ENCODE measurements at regions not wholly inside any gene's neighbourhood (a gene's known extent, or its start where the extent isn't known, plus 50 kb on each side); places are given as distances from the start of the nearest gene placed in this dataset.

- no peak overlapping the region for H3K27ac ChIP-seq (ENCODE audit: low read depth, low read length)
- no peaks in the 10 kb centered on the region for H3K36me3 ChIP-seq (ENCODE audit: control insufficient read depth in 5 of 5, insufficient read depth in 5 of 5, low read length in 5 of 5)
- no peak overlapping the region for H3K9ac ChIP-seq (ENCODE audit: low read length in 5 of 5)
- no peaks in the 10 kb centered on the region for H3K9me3 ChIP-seq (ENCODE audit: control insufficient read depth in 5 of 5, low read length in 5 of 5)
- no peak overlapping the region for H3K4me3 ChIP-seq (ENCODE audit: low read depth in 1 of 5, low read length in 5 of 5)
- H3K4me1 ChIP-seq (ENCODE audit: control insufficient read depth in 5 of 5, insufficient read depth in 5 of 5, low read length in 5 of 5): peaks cover 0 to 17% (median 13%) of the 10 kb centered on the region in 5 donors
- H3K27me3 ChIP-seq (ENCODE audit: control insufficient read depth in 5 of 5, insufficient read depth in 4 of 5, low read length in 5 of 5): peaks cover 4 to 33% (median 30%) of the 10 kb centered on the region in 5 donors
These were observed 184.5 kb upstream of the PDE10A start for GRCh38 chr6:165847407-165848085.

- Histone ChIP-seq H3K27me3 (ENCODE audit: control insufficient read depth in 5 of 5, insufficient read depth in 4 of 5, low read length in 5 of 5) (peaks cover 3 to 34% (median 29%) of the 10 kb centered on the region in 5 donors), H3K36me3 (ENCODE audit: control insufficient read depth in 5 of 5, insufficient read depth in 5 of 5, low read length in 5 of 5) (no peaks in the 10 kb centered on the region), H3K9me3 (ENCODE audit: control insufficient read depth in 5 of 5, low read length in 5 of 5) (no peaks in the 10 kb centered on the region), H3K4me1 (ENCODE audit: control insufficient read depth in 5 of 5, insufficient read depth in 5 of 5, low read length in 5 of 5) (peaks cover 0 to 17% (median 13%) of the 10 kb centered on the region in 5 donors), H3K9ac (ENCODE audit: low read length in 5 of 5) (peak overlapping the region in 3 of 5 donors; percentile 41 to 62 (median 57)), H3K27ac (ENCODE audit: low read depth, low read length) (no peak overlapping the region), H3K4me3 (ENCODE audit: low read depth in 1 of 5, low read length in 5 of 5) (peak overlapping the region; percentile 52 to 63 (median 55))
These were observed 183.3 kb upstream of the PDE10A start for GRCh38 chr6:165846123-165846966.

- H3K27ac ChIP-seq (ENCODE audit: low read depth, low read length): no peak overlapping the region
- no peak overlapping the region for H3K4me3 ChIP-seq (ENCODE audit: low read depth in 1 of 5, low read length in 5 of 5)
- H3K9ac ChIP-seq (ENCODE audit: low read length in 5 of 5): no peak overlapping the region
- H3K27me3 ChIP-seq (ENCODE audit: control insufficient read depth in 5 of 5, insufficient read depth in 4 of 5, low read length in 5 of 5): peaks cover 3 to 34% (median 29%) of the 10 kb centered on the region in 5 donors
- no peaks in the 10 kb centered on the region for H3K9me3 ChIP-seq (ENCODE audit: control insufficient read depth in 5 of 5, low read length in 5 of 5)
- H3K4me1 ChIP-seq (ENCODE audit: control insufficient read depth in 5 of 5, insufficient read depth in 5 of 5, low read length in 5 of 5): peaks cover 0 to 17% (median 13%) of the 10 kb centered on the region in 5 donors
- no peaks in the 10 kb centered on the region for H3K36me3 ChIP-seq (ENCODE audit: control insufficient read depth in 5 of 5, insufficient read depth in 5 of 5, low read length in 5 of 5)
These were observed 182.5 kb upstream of the PDE10A start for GRCh38 chr6:165845493-165845892.

GRCh38 chr6:165844801-165845364 lies 181.8 kb upstream of the PDE10A start:
- Histone ChIP-seq H3K27ac (ENCODE audit: low read depth, low read length) (no peak overlapping the region), H3K36me3 (ENCODE audit: control insufficient read depth in 5 of 5, insufficient read depth in 5 of 5, low read length in 5 of 5) (no peaks in the 10 kb centered on the region), H3K27me3 (ENCODE audit: control insufficient read depth in 5 of 5, insufficient read depth in 4 of 5, low read length in 5 of 5) (peaks cover 3 to 34% (median 26%) of the 10 kb centered on the region in 5 donors), H3K4me1 (ENCODE audit: control insufficient read depth in 5 of 5, insufficient read depth in 5 of 5, low read length in 5 of 5) (peaks cover 0 to 13% (median 11%) of the 10 kb centered on the region in 5 donors), H3K9ac (ENCODE audit: low read length in 5 of 5) (no peak overlapping the region), H3K9me3 (ENCODE audit: control insufficient read depth in 5 of 5, low read length in 5 of 5) (no peaks in the 10 kb centered on the region), H3K4me3 (ENCODE audit: low read depth in 1 of 5, low read length in 5 of 5) (no peak overlapping the region)

- Histone ChIP-seq H3K27me3 (ENCODE audit: control insufficient read depth in 5 of 5, insufficient read depth in 4 of 5, low read length in 5 of 5) (peaks cover 3 to 34% (median 25%) of the 10 kb centered on the region in 5 donors), H3K4me1 (ENCODE audit: control insufficient read depth in 5 of 5, insufficient read depth in 5 of 5, low read length in 5 of 5) (peaks cover 0 to 13% (median 11%) of the 10 kb centered on the region in 5 donors), H3K9ac (ENCODE audit: low read length in 5 of 5) (no peak overlapping the region), H3K9me3 (ENCODE audit: control insufficient read depth in 5 of 5, low read length in 5 of 5) (no peaks in the 10 kb centered on the region), H3K36me3 (ENCODE audit: control insufficient read depth in 5 of 5, insufficient read depth in 5 of 5, low read length in 5 of 5) (no peaks in the 10 kb centered on the region), H3K27ac (ENCODE audit: low read depth, low read length) (no peak overlapping the region), H3K4me3 (ENCODE audit: low read depth in 1 of 5, low read length in 5 of 5) (no peak overlapping the region)
These were observed 181.2 kb upstream of the PDE10A start for GRCh38 chr6:165844232-165844631.

GRCh38 chr6:165843568-165844113 lies 180.6 kb upstream of the PDE10A start:
- Histone ChIP-seq H3K9me3 (ENCODE audit: control insufficient read depth in 5 of 5, low read length in 5 of 5) (no peaks in the 10 kb centered on the region), H3K36me3 (ENCODE audit: control insufficient read depth in 5 of 5, insufficient read depth in 5 of 5, low read length in 5 of 5) (no peaks in the 10 kb centered on the region), H3K4me1 (ENCODE audit: control insufficient read depth in 5 of 5, insufficient read depth in 5 of 5, low read length in 5 of 5) (peaks cover 0 to 13% (median 11%) of the 10 kb centered on the region in 5 donors), H3K27ac (ENCODE audit: low read depth, low read length) (no peak overlapping the region), H3K4me3 (ENCODE audit: low read depth in 1 of 5, low read length in 5 of 5) (no peak overlapping the region), H3K27me3 (ENCODE audit: control insufficient read depth in 5 of 5, insufficient read depth in 4 of 5, low read length in 5 of 5) (peaks cover 3 to 34% (median 24%) of the 10 kb centered on the region in 5 donors), H3K9ac (ENCODE audit: low read length in 5 of 5) (no peak overlapping the region)

GRCh38 chr6:165843121-165843520 lies 180.1 kb upstream of the PDE10A start:
- no peaks in the 10 kb centered on the region for H3K36me3 ChIP-seq (ENCODE audit: control insufficient read depth in 5 of 5, insufficient read depth in 5 of 5, low read length in 5 of 5)
- peaks cover 0 to 13% (median 11%) of the 10 kb centered on the region in 5 donors for H3K4me1 ChIP-seq (ENCODE audit: control insufficient read depth in 5 of 5, insufficient read depth in 5 of 5, low read length in 5 of 5)
- H3K4me3 ChIP-seq (ENCODE audit: low read depth in 1 of 5, low read length in 5 of 5): no peak overlapping the region
- H3K9me3 ChIP-seq (ENCODE audit: control insufficient read depth in 5 of 5, low read length in 5 of 5): no peaks in the 10 kb centered on the region
- H3K27ac ChIP-seq (ENCODE audit: low read depth, low read length): no peak overlapping the region
- H3K27me3 ChIP-seq (ENCODE audit: control insufficient read depth in 5 of 5, insufficient read depth in 4 of 5, low read length in 5 of 5): peaks cover 3 to 31% (median 24%) of the 10 kb centered on the region in 5 donors
- no peak overlapping the region for H3K9ac ChIP-seq (ENCODE audit: low read length in 5 of 5)

GRCh38 chr6:165842281-165842936 lies 179.4 kb upstream of the PDE10A start:
- Histone ChIP-seq H3K27me3 (ENCODE audit: control insufficient read depth in 5 of 5, insufficient read depth in 4 of 5, low read length in 5 of 5) (peaks cover 2 to 26% (median 23%) of the 10 kb centered on the region in 5 donors), H3K4me3 (ENCODE audit: low read depth in 1 of 5, low read length in 5 of 5) (no peak overlapping the region), H3K36me3 (ENCODE audit: control insufficient read depth in 5 of 5, insufficient read depth in 5 of 5, low read length in 5 of 5) (no peaks in the 10 kb centered on the region), H3K4me1 (ENCODE audit: control insufficient read depth in 5 of 5, insufficient read depth in 5 of 5, low read length in 5 of 5) (peaks cover 0 to 13% (median 11%) of the 10 kb centered on the region in 5 donors), H3K9ac (ENCODE audit: low read length in 5 of 5) (no peak overlapping the region), H3K9me3 (ENCODE audit: control insufficient read depth in 5 of 5, low read length in 5 of 5) (no peaks in the 10 kb centered on the region), H3K27ac (ENCODE audit: low read depth, low read length) (no peak overlapping the region)

GRCh38 chr6:165841153-165841558 lies 178.1 kb upstream of the PDE10A start:
- H3K36me3 ChIP-seq (ENCODE audit: control insufficient read depth in 5 of 5, insufficient read depth in 5 of 5, low read length in 5 of 5): no peaks in the 10 kb centered on the region
- peaks cover 0 to 20% (median 17%) of the 10 kb centered on the region in 5 donors for H3K27me3 ChIP-seq (ENCODE audit: control insufficient read depth in 5 of 5, insufficient read depth in 4 of 5, low read length in 5 of 5)
- peaks cover 0 to 4% (median 3%) of the 10 kb centered on the region in 5 donors for H3K4me1 ChIP-seq (ENCODE audit: control insufficient read depth in 5 of 5, insufficient read depth in 5 of 5, low read length in 5 of 5)
- H3K9me3 ChIP-seq (ENCODE audit: control insufficient read depth in 5 of 5, low read length in 5 of 5): no peaks in the 10 kb centered on the region
- no peak overlapping the region for H3K9ac ChIP-seq (ENCODE audit: low read length in 5 of 5)
- H3K4me3 ChIP-seq (ENCODE audit: low read depth in 1 of 5, low read length in 5 of 5): no peak overlapping the region
- no peak overlapping the region for H3K27ac ChIP-seq (ENCODE audit: low read depth, low read length)
